Glutamatergic neuron (in vitro differentiated cells): ENCODE measurements at regions not wholly inside any gene's neighbourhood (a gene's known extent, or its start where the extent isn't known, plus 50 kb on each side); places are given as distances from the start of the nearest gene placed in this dataset.
A peak's percentile ranks its signal among the peaks of the same experiment; 100 is the strongest.

ENCODE experiments used
- DNase-seq: peaks from one replicate; pipeline ENCODE4 v3.0.0; 2022
- H3K27ac Mint-ChIP-seq: one replicate; pipeline ENCODE4 v1.8.0; 2020; ENCODE audit warnings: mild to moderate bottlenecking, mixed read lengths, inconsistent platforms; ENCODE audit not compliant: unreplicated experiment
- H3K27me3 Mint-ChIP-seq: one replicate; pipeline ENCODE4 v1.8.0; 2020; ENCODE audit warnings: mild to moderate bottlenecking, moderate library complexity, mixed read lengths, inconsistent platforms; ENCODE audit not compliant: unreplicated experiment
- H3K36me3 Mint-ChIP-seq: one replicate; pipeline ENCODE4 v1.8.0; 2020; ENCODE audit warnings: mild to moderate bottlenecking, mixed read lengths, inconsistent platforms; ENCODE audit not compliant: unreplicated experiment
- H3K4me1 Mint-ChIP-seq: one replicate; pipeline ENCODE4 v1.8.0; 2020; ENCODE audit warnings: mild to moderate bottlenecking, low read depth, mixed read lengths, inconsistent platforms; ENCODE audit not compliant: unreplicated experiment
- H3K4me3 Mint-ChIP-seq: one replicate; pipeline ENCODE4 v1.8.0; 2020; ENCODE audit warnings: mild to moderate bottlenecking, mixed read lengths, inconsistent platforms; ENCODE audit not compliant: unreplicated experiment
- H3K9me3 Mint-ChIP-seq: one replicate; pipeline ENCODE4 v1.8.0; 2020; ENCODE audit warnings: mild to moderate bottlenecking, moderate library complexity, mixed read lengths, inconsistent platforms; ENCODE audit not compliant: unreplicated experiment
- CTCF ChIP-seq: fragments of 200-600 bp; sonication (generic); IDR thresholded peaks from one replicate; pipeline ENCODE4 v1.5.0; 2021; ENCODE audit not compliant: partially characterized antibody, unreplicated experiment

GRCh38 chr13:111881700-111882099, 185.2 kb upstream of the SOX1 start:
- Mint-ChIP-seq H3K27ac (no peak overlapping the region), H3K9me3 (no peaks in the 10 kb centered on the region), H3K27me3 (peaks cover 1% of the 10 kb centered on the region), H3K4me3 (no peak overlapping the region), H3K36me3 (peaks cover 4% of the 10 kb centered on the region), H3K4me1 (peaks cover 4% of the 10 kb centered on the region)
- DNase-seq = no peak
- no peak for TF ChIP-seq CTCF

- peaks cover 4% of the 10 kb centered on the region for H3K36me3 Mint-ChIP-seq
- no peak overlapping the region for H3K27ac Mint-ChIP-seq
- DNase-seq = no peak
- no peak for TF ChIP-seq CTCF
- no peak overlapping the region for H3K4me3 Mint-ChIP-seq
- H3K4me1 Mint-ChIP-seq = peaks cover 4% of the 10 kb centered on the region
- peaks cover 1% of the 10 kb centered on the region for H3K27me3 Mint-ChIP-seq
- no peaks in the 10 kb centered on the region for H3K9me3 Mint-ChIP-seq
Observed at GRCh38 chr13:111882351-111882750, 184.6 kb upstream of the SOX1 start.

GRCh38 chr13:111883571-111884343, 183.2 kb upstream of the SOX1 start:
- Mint-ChIP-seq H3K9me3 (no peaks in the 10 kb centered on the region), H3K36me3 (peaks cover 4% of the 10 kb centered on the region), H3K27ac (no peak overlapping the region), H3K27me3 (peaks cover 1% of the 10 kb centered on the region), H3K4me3 (no peak overlapping the region), H3K4me1 (peaks cover 4% of the 10 kb centered on the region)
- TF ChIP-seq CTCF = no peak
- no peak for DNase-seq

GRCh38 chr13:111886217-111886945, 180.6 kb upstream of the SOX1 start:
- peaks cover 4% of the 10 kb centered on the region for H3K36me3 Mint-ChIP-seq
- H3K4me1 Mint-ChIP-seq = no peaks in the 10 kb centered on the region
- no peaks in the 10 kb centered on the region for H3K27me3 Mint-ChIP-seq
- no peak overlapping the region for H3K4me3 Mint-ChIP-seq
- H3K27ac Mint-ChIP-seq = no peak overlapping the region
- peaks cover 3% of the 10 kb centered on the region for H3K9me3 Mint-ChIP-seq
- TF ChIP-seq CTCF = no peak
- no peak for DNase-seq

DNA sequence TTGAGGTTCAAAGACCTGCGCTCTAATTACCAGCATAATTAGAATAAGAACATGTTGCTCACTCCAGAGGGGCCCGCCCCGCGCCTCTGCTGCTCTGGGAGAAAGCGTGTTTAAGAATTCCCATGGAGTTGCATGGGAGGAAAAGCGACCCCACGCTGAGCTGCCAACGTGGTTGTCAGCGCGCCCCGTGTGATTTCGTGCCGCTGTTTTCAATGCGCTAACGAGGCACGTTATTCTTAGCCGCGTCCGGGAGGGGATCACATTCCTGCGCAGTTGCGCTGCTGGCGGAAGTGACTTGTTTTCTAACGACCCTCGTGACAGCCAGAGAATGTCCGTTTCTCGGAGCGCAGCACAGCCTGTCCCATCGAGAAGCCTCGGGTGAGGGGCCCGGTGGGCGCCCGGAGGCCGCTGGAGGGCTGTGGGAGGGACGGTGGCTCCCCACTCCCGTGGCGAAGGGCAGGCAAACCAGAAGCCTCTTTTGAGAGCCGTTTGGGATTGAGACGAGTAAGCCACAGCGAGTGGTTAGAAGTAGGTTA, 173.8 kb upstream of the SOX1 start:
- Mint-ChIP-seq H3K4me1 (peaks cover 4% of the 10 kb centered on the region), H3K9me3 (peaks cover 5% of the 10 kb centered on the region), H3K27me3 (peaks cover 12% of the 10 kb centered on the region), H3K36me3 (no peaks in the 10 kb centered on the region), H3K27ac (no peak overlapping the region), H3K4me3 (peak overlapping the region; percentile 79)
- no peak for DNase-seq
- TF ChIP-seq CTCF = no peak
